NOMO-1 treated with dmso at 0.1 percent for 144 hours (cell line): ENCODE measurements at regions not wholly inside any gene's neighbourhood (a gene's known extent, or its start where the extent isn't known, plus 50 kb on each side); places are given as distances from the start of the nearest gene placed in this dataset.

Experiments
- DNase-seq: peaks from one replicate; lab custom pipeline; 2025; ENCODE audit not compliant: unreplicated experiment; lab: John Stamatoyannopoulos, UW

- DNase-seq, result no peak
Measured at GRCh38 chr2:163281717-163282116, 443.1 kb upstream of the KCNH7 start.

- DNase-seq, result no peak
Measured at GRCh38 chr2:163269374-163270021, 430.9 kb upstream of the KCNH7 start.

GRCh38 chr2:163266772-163267171 is 428.2 kb upstream of the KCNH7 start:
- no peak for DNase-seq

GRCh38 chr2:163265562-163265961 is 427.0 kb upstream of the KCNH7 start:
- no peak for DNase-seq

GRCh38 chr2:163264341-163264740 is 425.8 kb upstream of the KCNH7 start:
- no peak for DNase-seq

- no peak for DNase-seq
Measured at GRCh38 chr2:163259489-163259888, 420.9 kb upstream of the KCNH7 start.

- no peak for DNase-seq
Measured at GRCh38 chr2:163255086-163255485, 416.5 kb upstream of the KCNH7 start.

- no peak for DNase-seq
Measured at GRCh38 chr2:163253621-163254285, 415.2 kb upstream of the KCNH7 start.

- no peak for DNase-seq
Measured at GRCh38 chr2:163252199-163252598, 413.6 kb upstream of the KCNH7 start.

- DNase-seq, result no peak
Measured at GRCh38 chr2:163248376-163249253, 410.0 kb upstream of the KCNH7 start.

GRCh38 chr2:163247847-163248220 is 409.3 kb upstream of the KCNH7 start:
- DNase-seq, result no peak

- DNase-seq, result no peak
Measured at GRCh38 chr2:163247156-163247846, 408.7 kb upstream of the KCNH7 start.

- no peak for DNase-seq
Measured at GRCh38 chr2:163246135-163246534, 407.6 kb upstream of the KCNH7 start.

- no peak for DNase-seq
Measured at GRCh38 chr2:163236553-163236952, 398.0 kb upstream of the KCNH7 start.

- no peak for DNase-seq
Measured at GRCh38 chr2:163231666-163232065, 393.1 kb upstream of the KCNH7 start.

GRCh38 chr2:163213661-163214081 is 375.1 kb upstream of the KCNH7 start:
- peak; percentile 22 for DNase-seq

GRCh38 chr2:163210430-163210918 is 371.9 kb upstream of the KCNH7 start:
- no peak for DNase-seq

- DNase-seq, result no peak
Measured at GRCh38 chr2:163207693-163208370, 369.3 kb upstream of the KCNH7 start.

- DNase-seq, result no peak
Measured at GRCh38 chr2:163205589-163206254, 367.2 kb upstream of the KCNH7 start.

GRCh38 chr2:163200741-163201140 is 362.2 kb upstream of the KCNH7 start:
- no peak for DNase-seq
